IMR-90 (cell line): ENCODE measurements at regions not wholly inside any gene's neighbourhood (a gene's known extent, or its start where the extent isn't known, plus 50 kb on each side); places are given as distances from the start of the nearest gene placed in this dataset.

Source experiments
- ATAC-seq: fragments of 200-7000 bp; cut with Tn5 transposase; 2 replicates; pipeline ENCODE4 v1.9.1; 2020; ENCODE audit warnings: low read depth, mild to moderate bottlenecking, moderate library complexity
- BruUV-seq: library from RNA; stranded (reverse); fragments of 400-500 nt; replicated peaks from 2 replicates; lab custom pipeline; 2021; lab: Mats Ljungman, UMichigan
- CTCF ChIA-PET: fragments of 300-600 bp; formaldehyde crosslinking; extraction: SDS; loops from one replicate; lab custom pipeline; 2021; ENCODE audit warnings: antibody characterized with exemption; lab: Yijun Ruan, JAX
- POLR2A ChIA-PET: fragments of 300-600 bp; sonication (Branson Sonifier 250); formaldehyde crosslinking; loops from one replicate; lab custom pipeline; 2022; ENCODE audit warnings: antibody characterized with exemption; ENCODE audit not compliant: unreplicated experiment; lab: Charles Lee
- DNase-seq: peaks from one replicate; pipeline ENCODE4 v3.0.0; 2013
- H2AFZ ChIP-seq: replicated peaks from 2 replicates; pipeline ENCODE3; 2013; ENCODE audit warnings: low read length, mild to moderate bottlenecking; ENCODE audit not compliant: poor library complexity
- H2AK5ac ChIP-seq: 2 replicates; pipeline ENCODE4 v1.6.1; 2013; ENCODE audit warnings: low read depth, low read length, inconsistent platforms
- H2AK9ac ChIP-seq: replicated peaks from 2 replicates; pipeline ENCODE3; 2013; ENCODE audit warnings: mild to moderate bottlenecking, low read depth, low read length, moderate library complexity; ENCODE audit not compliant: poor library complexity
- H2BK120ac ChIP-seq: 2 replicates; pipeline ENCODE4 v1.6.1; 2013; ENCODE audit warnings: low read depth, low read length, inconsistent platforms
- H2BK15ac ChIP-seq: 3 replicates; pipeline ENCODE4 v1.6.1; 2013; ENCODE audit warnings: low read depth, low read length, inconsistent platforms
- H2BK20ac ChIP-seq: 2 replicates; pipeline ENCODE4 v1.6.1; 2013; ENCODE audit warnings: low read depth, mild to moderate bottlenecking, inconsistent platforms, low read length, moderate library complexity
- H2BK5ac ChIP-seq: 2 replicates; pipeline ENCODE4 v1.6.1; 2013; ENCODE audit warnings: mild to moderate bottlenecking, low read depth, low read length, inconsistent platforms; ENCODE audit not compliant: poor library complexity, severe bottlenecking
- H3K14ac ChIP-seq: replicated peaks from 2 replicates; pipeline ENCODE4 v1.6.1; 2013; ENCODE audit warnings: low read depth, low read length, inconsistent platforms
- H3K18ac ChIP-seq: 2 replicates; pipeline ENCODE4 v1.6.1; 2013; ENCODE audit warnings: low read depth, low read length, control low read depth
- H3K23ac ChIP-seq: 2 replicates; pipeline ENCODE4 v1.6.1; 2013; ENCODE audit warnings: low read depth, low read length, inconsistent platforms
- H3K27ac ChIP-seq: 2 replicates; pipeline ENCODE4 v1.5.1; 2013; ENCODE audit warnings: mild to moderate bottlenecking, control low read depth, low read length; ENCODE audit not compliant: insufficient read depth
- H3K27me3 ChIP-seq: 2 replicates; pipeline ENCODE4 v1.6.1; 2013; ENCODE audit warnings: low read length; ENCODE audit not compliant: control insufficient read depth, insufficient read depth
- H3K36me3 ChIP-seq: 2 replicates; pipeline ENCODE4 v1.6.1; 2013; ENCODE audit warnings: low read length, mixed read lengths; ENCODE audit not compliant: control insufficient read depth, insufficient read depth
- H3K4ac ChIP-seq: 2 replicates; pipeline ENCODE4 v1.6.1; 2013; ENCODE audit warnings: low read depth, low read length, inconsistent platforms
- H3K4me1 ChIP-seq: 2 replicates; pipeline ENCODE4 v1.6.1; 2013; ENCODE audit warnings: low read length, mixed read lengths; ENCODE audit not compliant: control insufficient read depth, insufficient read depth
- H3K4me2 ChIP-seq: 2 replicates; pipeline ENCODE4 v1.6.1; 2013; ENCODE audit warnings: low read depth, mild to moderate bottlenecking, control low read depth, low read length, moderate library complexity
- H3K4me3 ChIP-seq: 2 replicates; pipeline ENCODE4 v1.5.1; 2013; ENCODE audit warnings: low read depth, mild to moderate bottlenecking, control low read depth, low read length, moderate library complexity; ENCODE audit not compliant: insufficient read depth
- H3K56ac ChIP-seq: 2 replicates; pipeline ENCODE4 v1.6.1; 2013; ENCODE audit warnings: low read length, inconsistent platforms; ENCODE audit not compliant: insufficient read depth; ENCODE audit errors: extremely low read depth
- H3K79me1 ChIP-seq, 2 experiments: 2 replicates each; pipeline ENCODE4 v1.6.1; 2013; ENCODE audit warnings: low read length in 2 of 2, inconsistent platforms in 1 of 2, low read depth in 1 of 2
- H3K9ac ChIP-seq: 2 replicates; pipeline ENCODE4 v1.6.1; 2013; ENCODE audit warnings: low read depth, low read length, control low read depth
- H3K9me1 ChIP-seq: 2 replicates; pipeline ENCODE4 v1.6.1; 2013; ENCODE audit warnings: low read length, inconsistent platforms; ENCODE audit not compliant: insufficient read depth
- H3K9me3 ChIP-seq: 2 replicates; pipeline ENCODE4 v1.6.1; 2013; ENCODE audit warnings: low read length; ENCODE audit not compliant: control insufficient read depth, insufficient read depth
- H4K20me1 ChIP-seq: 2 replicates; pipeline ENCODE4 v1.6.1; 2013; ENCODE audit warnings: low read length, inconsistent platforms; ENCODE audit not compliant: insufficient read depth
- H4K5ac ChIP-seq: 2 replicates; pipeline ENCODE4 v1.6.1; 2013; ENCODE audit warnings: mild to moderate bottlenecking, low read depth, low read length, control low read depth
- H4K8ac ChIP-seq, 2 experiments: 2 replicates each; pipeline ENCODE4 v1.6.1; 2013; ENCODE audit warnings: low read depth in 2 of 2, low read length in 2 of 2, control low read depth in 1 of 2, inconsistent platforms in 1 of 2
- H4K91ac ChIP-seq: 2 replicates; pipeline ENCODE4 v1.6.1; 2013; ENCODE audit warnings: low read depth, low read length, inconsistent platforms; ENCODE audit not compliant: insufficient read depth
- BHLHE40 ChIP-seq: fragments of 150-350 bp; IDR thresholded peaks from 2 replicates; pipeline ENCODE4 v1.6.1; 2016; ENCODE audit warnings: mild to moderate bottlenecking, low read depth, low read length
- CHD1 ChIP-seq: IDR thresholded peaks from 2 replicates; pipeline ENCODE4 v1.6.1; 2012; ENCODE audit warnings: low read depth, low read length, improper control_type of control experiment
- ELK1 ChIP-seq: fragments of 150-350 bp; IDR thresholded peaks from 2 replicates; pipeline ENCODE4 v1.6.1; 2016; ENCODE audit warnings: low read depth, mild to moderate bottlenecking, low read length, moderate library complexity, borderline replicate concordance
- MXI1 ChIP-seq: IDR thresholded peaks from 2 replicates; pipeline ENCODE4 v1.6.1; 2012; ENCODE audit warnings: low read depth, mild to moderate bottlenecking, low read length, moderate library complexity, borderline replicate concordance
- NFE2L2 ChIP-seq: fragments of 150-350 bp; IDR thresholded peaks from 2 replicates; pipeline ENCODE4 v1.6.1; 2016; ENCODE audit warnings: low read depth, mild to moderate bottlenecking, low read length
- POLR2A ChIP-seq: IDR thresholded peaks from 2 replicates; pipeline ENCODE4 v1.6.1; 2012; ENCODE audit warnings: mild to moderate bottlenecking, low read depth, low read length
- RAD21 ChIP-seq: IDR thresholded peaks from 2 replicates; pipeline ENCODE4 v1.6.1; 2012; ENCODE audit warnings: low read length, improper control_type of control experiment
- RCOR1 ChIP-seq: IDR thresholded peaks from 2 replicates; pipeline ENCODE4 v1.6.1; 2012; ENCODE audit warnings: mild to moderate bottlenecking, low read length, improper control_type of control experiment; ENCODE audit not compliant: insufficient replicate concordance
- USF2 ChIP-seq: fragments of 150-350 bp; IDR thresholded peaks from 2 replicates; pipeline ENCODE4 v1.6.1; 2017; ENCODE audit warnings: mild to moderate bottlenecking, antibody characterized with exemption, low read length, low read depth
- WGBS, 2 experiments: methylation state at CpG; one replicate each; pipeline versions ENCODE4 v1.1.5 to v1.1.7; 2013; ENCODE audit warnings: missing lambda C conversion rate in 2 of 2; ENCODE audit not compliant: insufficient read length in 1 of 2; ENCODE audit errors: extremely low coverage in 2 of 2; 5-methylcytosine and 5-hydroxymethylcytosine counted together
- dilution Hi-C: fragments of 300-500 bp; cut with HindIII; formaldehyde crosslinking; loops from one replicate; pipeline ENCODE4 v1.14.3; 2018; ENCODE audit warnings: low sequenced_read_pairs; ENCODE audit not compliant: unreplicated experiment
- in situ Hi-C: fragments of 300-500 bp; cut with MboI; formaldehyde crosslinking; loops from 3 replicates; pipeline ENCODE4 v1.14.3; 2019; ENCODE audit warnings: low sequenced_read_pairs, inconsistent platforms, mixed read lengths
- intact Hi-C: fragments of 100-400 bp; cut with micrococcal nuclease; formaldehyde crosslinking; loops from 2 replicates; pipeline ENCODE4 v1.10.0; 2022
- TF ChIP-seq, protein P1 (sequence below): conservative IDR thresholded peaks from 2 replicates; pipeline ENCODE4 v1.5.1; 2012; ENCODE audit warnings: mild to moderate bottlenecking, low read depth, low read length, improper control_type of control experiment

- dilution Hi-C loops (no loop called here), intact Hi-C loops (loop anchor here (1.0 kb wide), 1 partner anchor 30 kb away; no protein-coding TSS in a partner anchor), in situ Hi-C loops (no loop called here)
- no TSS peak for BruUV-seq
- Histone ChIP-seq H3K79me1 (no peaks in the 10 kb centered on the region), H3K4me2 (peak overlapping the region; percentile 32; the same call in 1 of the 2 replicates), H3K4me3 (no peak overlapping the region), H4K8ac (peak overlapping the region in 1 of 2 experiments; percentile 22; a peak in 1 of 4 replicates), H3K9me3 (no peaks in the 10 kb centered on the region), H3K23ac (no peak overlapping the region), H2AK9ac (no peak overlapping the region), H3K9me1 (peaks cover 4% of the 10 kb centered on the region; the same call in 1 of the 2 replicates), H3K56ac (no peak overlapping the region), H3K4me1 (peaks cover 11% of the 10 kb centered on the region; the same call in 1 of the 2 replicates), H2AK5ac (peak overlapping the region; percentile 81; the same call in 1 of the 2 replicates), H3K27me3 (peaks cover 45% of the 10 kb centered on the region), H2AFZ (peak overlapping the region; percentile 2), H4K5ac (no peak overlapping the region; the same call in 1 of the 2 replicates), H2BK15ac (no peak overlapping the region), H3K9ac (no peak overlapping the region; the same call in 1 of the 2 replicates), H3K14ac (0 out of 2 replicates have a peak overlapping the region, but pooled peaks have one; percentile 26), H2BK120ac (peak overlapping the region; percentile 44; the same call in 1 of the 2 replicates), H4K20me1 (peaks cover 7% of the 10 kb centered on the region), H3K18ac (peak overlapping the region; percentile 18; the same call in 1 of the 2 replicates), H4K91ac (no peak overlapping the region), H2BK20ac (peak overlapping the region; percentile 11; the same call in 1 of the 2 replicates), H3K4ac (peak overlapping the region; percentile 63; the same call in 1 of the 2 replicates), H2BK5ac (no peak overlapping the region), H3K27ac (peak overlapping the region; percentile 61; the same call in 1 of the 2 replicates), H3K36me3 (no peaks in the 10 kb centered on the region)
- 45% methylated on average over 2 of the region's 4 CpGs; no CpG with 5 or more reads in 1 of the 2 experiments for WGBS, 2 experiments
- no peak for TF ChIP-seq BHLHE40
- TF ChIP-seq CHD1, result no peak
- TF ChIP-seq, protein P1, sequence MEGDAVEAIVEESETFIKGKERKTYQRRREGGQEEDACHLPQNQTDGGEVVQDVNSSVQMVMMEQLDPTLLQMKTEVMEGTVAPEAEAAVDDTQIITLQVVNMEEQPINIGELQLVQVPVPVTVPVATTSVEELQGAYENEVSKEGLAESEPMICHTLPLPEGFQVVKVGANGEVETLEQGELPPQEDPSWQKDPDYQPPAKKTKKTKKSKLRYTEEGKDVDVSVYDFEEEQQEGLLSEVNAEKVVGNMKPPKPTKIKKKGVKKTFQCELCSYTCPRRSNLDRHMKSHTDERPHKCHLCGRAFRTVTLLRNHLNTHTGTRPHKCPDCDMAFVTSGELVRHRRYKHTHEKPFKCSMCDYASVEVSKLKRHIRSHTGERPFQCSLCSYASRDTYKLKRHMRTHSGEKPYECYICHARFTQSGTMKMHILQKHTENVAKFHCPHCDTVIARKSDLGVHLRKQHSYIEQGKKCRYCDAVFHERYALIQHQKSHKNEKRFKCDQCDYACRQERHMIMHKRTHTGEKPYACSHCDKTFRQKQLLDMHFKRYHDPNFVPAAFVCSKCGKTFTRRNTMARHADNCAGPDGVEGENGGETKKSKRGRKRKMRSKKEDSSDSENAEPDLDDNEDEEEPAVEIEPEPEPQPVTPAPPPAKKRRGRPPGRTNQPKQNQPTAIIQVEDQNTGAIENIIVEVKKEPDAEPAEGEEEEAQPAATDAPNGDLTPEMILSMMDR, result no peak
- no peak for TF ChIP-seq RAD21
- TF ChIP-seq RCOR1, result no peak
- TF ChIP-seq USF2, result no peak
- no peak for TF ChIP-seq POLR2A
- no peak for TF ChIP-seq MXI1
- TF ChIP-seq ELK1, result no peak
- no peak for TF ChIP-seq NFE2L2
- peak; percentile 53 for DNase-seq
- ATAC-seq, result peak; percentile 85
- CTCF ChIA-PET, result interaction anchor here (1.2 to 1.5 kb wide), 2 partner anchors 10 to 83 kb away, joined by 4 read pairs; no protein-coding TSS in a partner anchor
- POLR2A ChIA-PET, result no interaction called here
These were observed 50.5 kb upstream of the PRELP start for GRCh38 chr1:203424861-203425662.
